H9 (cell line): ENCODE measurements at regions not wholly inside any gene's neighbourhood (a gene's known extent, or its start where the extent isn't known, plus 50 kb on each side); places are given as distances from the start of the nearest gene placed in this dataset.

Experiments used
- DNase-seq: peaks from one replicate; pipeline ENCODE4 v3.0.0-alpha.2; 2017
- H2AFZ ChIP-seq: one replicate; pipeline ENCODE4 v1.6.1; 2013; ENCODE audit warnings: mild to moderate bottlenecking, low read length, control low read depth, moderate library complexity
- H2AK5ac ChIP-seq: 2 replicates; pipeline ENCODE4 v1.6.1; 2013; ENCODE audit warnings: low read length, control low read depth, mixed read lengths; ENCODE audit not compliant: insufficient read length
- H2BK120ac ChIP-seq: one replicate; pipeline ENCODE4 v1.6.1; 2013; ENCODE audit warnings: low read depth, mild to moderate bottlenecking, low read length, control low read depth, inconsistent platforms; ENCODE audit not compliant: poor library complexity, severe bottlenecking
- H2BK12ac ChIP-seq: 2 replicates; pipeline ENCODE4 v1.6.1; 2013; ENCODE audit warnings: low read length, control low read depth, mixed read lengths, low read depth; ENCODE audit not compliant: insufficient read length
- H2BK15ac ChIP-seq: 2 replicates; pipeline ENCODE4 v1.6.1; 2013; ENCODE audit warnings: low read depth, low read length, control low read depth
- H2BK20ac ChIP-seq: one replicate; pipeline ENCODE4 v1.6.1; 2013; ENCODE audit warnings: low read depth, mild to moderate bottlenecking, low read length, control low read depth, inconsistent platforms; ENCODE audit not compliant: poor library complexity, severe bottlenecking
- H2BK5ac ChIP-seq: 2 replicates; pipeline ENCODE4 v1.6.1; 2013; ENCODE audit warnings: low read length, control low read depth, mixed read lengths; ENCODE audit not compliant: insufficient read length
- H3K14ac ChIP-seq: 2 replicates; pipeline ENCODE4 v1.6.1; 2013; ENCODE audit warnings: low read length, control low read depth; ENCODE audit not compliant: insufficient read depth
- H3K18ac ChIP-seq: 2 replicates; pipeline ENCODE4 v1.6.1; 2013; ENCODE audit warnings: low read depth, mild to moderate bottlenecking, mixed read lengths, low read length, control low read depth; ENCODE audit not compliant: insufficient read length
- H3K23ac ChIP-seq: 2 replicates; pipeline ENCODE4 v1.6.1; 2013; ENCODE audit warnings: low read length, control low read depth, mixed read lengths, low read depth; ENCODE audit not compliant: insufficient read length
- H3K23me2 ChIP-seq: 2 replicates; pipeline ENCODE4 v1.6.1; 2013; ENCODE audit warnings: low read depth, mild to moderate bottlenecking, mixed read lengths, low read length, control low read depth; ENCODE audit not compliant: insufficient read length, poor library complexity, severe bottlenecking
- H3K27ac ChIP-seq: 2 replicates; pipeline ENCODE4 v1.5.1; 2013; ENCODE audit warnings: low read length, control low read depth, mixed read lengths, low read depth; ENCODE audit not compliant: insufficient read length
- H3K27me3 ChIP-seq: 2 replicates; pipeline ENCODE4 v1.6.1; 2013; ENCODE audit warnings: low read length, control low read depth, inconsistent platforms; ENCODE audit not compliant: insufficient read depth
- H3K4ac ChIP-seq: 2 replicates; pipeline ENCODE4 v1.6.1; 2013; ENCODE audit warnings: low read depth, mild to moderate bottlenecking, control low read depth, inconsistent platforms, low read length, moderate library complexity
- H3K4me1 ChIP-seq: 2 replicates; pipeline ENCODE4 v1.6.1; 2013; ENCODE audit warnings: low read length, control low read depth, inconsistent platforms; ENCODE audit not compliant: insufficient read depth
- H3K4me2 ChIP-seq: 2 replicates; pipeline ENCODE4 v1.6.1; 2013; ENCODE audit warnings: low read length, control low read depth, mixed read lengths; ENCODE audit not compliant: insufficient read length, insufficient read depth
- H3K56ac ChIP-seq: 2 replicates; pipeline ENCODE4 v1.6.1; 2013; ENCODE audit warnings: low read depth, mild to moderate bottlenecking, mixed read lengths, low read length, control low read depth; ENCODE audit not compliant: insufficient read length
- H3K79me1 ChIP-seq: 2 replicates; pipeline ENCODE4 v1.6.1; 2013; ENCODE audit warnings: low read depth, mild to moderate bottlenecking, moderate library complexity, low read length, control low read depth, inconsistent platforms; ENCODE audit not compliant: insufficient read depth, poor library complexity, severe bottlenecking
- H3K79me2 ChIP-seq: 2 replicates; pipeline ENCODE4 v1.6.1; 2013; ENCODE audit warnings: low read length, control low read depth, inconsistent platforms; ENCODE audit not compliant: insufficient read depth
- H3K9ac ChIP-seq: 2 replicates; pipeline ENCODE4 v1.6.1; 2013; ENCODE audit warnings: low read length, control low read depth, mixed read lengths; ENCODE audit not compliant: insufficient read length; ENCODE audit errors: extremely low read depth
- H3K9me3 ChIP-seq: one replicate; pipeline ENCODE4 v1.6.1; 2013; ENCODE audit warnings: low read depth, low read length, inconsistent platforms; ENCODE audit not compliant: control insufficient read depth
- H3T11ph ChIP-seq: one replicate; pipeline ENCODE4 v1.6.1; 2013; ENCODE audit warnings: mild to moderate bottlenecking, low read length, control low read depth, inconsistent platforms
- H4K20me1 ChIP-seq: one replicate; pipeline ENCODE4 v1.6.1; 2013; ENCODE audit not compliant: control insufficient read depth, insufficient read length, insufficient read depth
- H4K5ac ChIP-seq: 2 replicates; pipeline ENCODE4 v1.6.1; 2013; ENCODE audit warnings: low read depth, mild to moderate bottlenecking, mixed read lengths, low read length, control low read depth; ENCODE audit not compliant: insufficient read length
- H4K8ac ChIP-seq: replicated peaks from 2 replicates; pipeline ENCODE4 v1.6.1; 2013; ENCODE audit warnings: low read length, control low read depth, mixed read lengths, low read depth; ENCODE audit not compliant: insufficient read length
- H4K91ac ChIP-seq: 2 replicates; pipeline ENCODE4 v1.6.1; 2013; ENCODE audit warnings: low read depth, mild to moderate bottlenecking, moderate library complexity, mixed read lengths, low read length, control low read depth; ENCODE audit not compliant: insufficient read length
- H3K27ac Mint-ChIP-seq, 3 experiments: 2 replicates in 2 of 3; 3 replicates in 1 of 3; pipeline ENCODE4 v1.8.0; 2020 to 2021; ENCODE audit warnings: mixed read lengths in 3 of 3, mild to moderate bottlenecking in 1 of 3, moderate library complexity in 1 of 3
- H3K27me3 Mint-ChIP-seq: 2 replicates; pipeline ENCODE4 v1.8.0; 2021; ENCODE audit warnings: low read depth, mild to moderate bottlenecking, moderate library complexity, mixed read lengths
- H3K36me3 Mint-ChIP-seq, 3 experiments: 2 replicates in 2 of 3; 3 replicates in 1 of 3; pipeline ENCODE4 v1.8.0; 2020 to 2021; ENCODE audit warnings: low read depth in 3 of 3, mixed read lengths in 3 of 3; ENCODE audit not compliant: insufficient read depth in 1 of 3
- H3K4me1 Mint-ChIP-seq, 2 experiments: 2 replicates each; pipeline ENCODE4 v1.8.0; 2020; ENCODE audit warnings: mixed read lengths in 2 of 2
- H3K4me3 Mint-ChIP-seq, 2 experiments: 2 replicates in 1 of 2; 3 replicates in 1 of 2; pipeline ENCODE4 v1.8.0; 2020 to 2021; ENCODE audit warnings: mild to moderate bottlenecking in 2 of 2, mixed read lengths in 2 of 2, moderate library complexity in 1 of 2
- H3K9me3 Mint-ChIP-seq, 2 experiments: 2 replicates in 1 of 2; 3 replicates in 1 of 2; pipeline ENCODE4 v1.8.0; 2020; ENCODE audit warnings: mild to moderate bottlenecking in 2 of 2, mixed read lengths in 2 of 2, moderate library complexity in 1 of 2
- WGBS: extraction: QIAGEN DNeasy Blood & Tissue Kit; methylation state at CpG from one replicate; pipeline ENCODE4 v1.1.7; 2013; ENCODE audit warnings: missing lambda C conversion rate, low lambda C conversion rate, mixed read lengths; ENCODE audit not compliant: insufficient read length; ENCODE audit errors: extremely low coverage; 5-methylcytosine and 5-hydroxymethylcytosine counted together
- TF ChIP-seq, protein P1 (sequence below): fragments of 200-600 bp; sonication (generic); conservative IDR thresholded peaks from 3 replicates; pipeline ENCODE4 v1.8.0; 2021; ENCODE audit warnings: antibody characterized with exemption, mild to moderate bottlenecking

DNA sequence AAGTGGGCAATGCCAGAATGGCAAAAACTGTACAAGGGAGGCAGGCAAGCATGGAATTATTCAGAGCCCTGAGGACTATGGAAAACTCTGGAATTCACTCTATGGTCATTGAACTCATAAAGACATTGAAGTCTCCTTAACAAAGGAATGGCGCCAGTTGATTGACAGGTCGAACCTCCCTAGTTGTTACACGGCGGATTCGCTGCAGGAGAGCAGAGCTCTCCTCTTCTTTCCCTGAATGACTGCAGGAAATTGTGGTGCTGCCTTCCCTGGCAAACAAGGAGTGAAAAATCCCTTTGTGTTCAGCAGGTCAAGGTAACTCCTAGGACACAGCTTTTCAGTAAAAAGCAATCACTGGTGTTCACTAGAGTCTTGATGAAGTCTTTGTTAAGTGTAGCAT, 732.8 kb upstream of the FRG1 start:
- DNase-seq: no peak
- Mint-ChIP-seq H3K27me3 (no peaks in the 10 kb centered on the region), H3K36me3 (no peaks in the 10 kb centered on the region; a peak in 1 of 7 replicates), H3K4me3 (no peak overlapping the region; a peak in 1 of 5 replicates), H3K27ac (no peak overlapping the region), H3K9me3 (no peaks in the 10 kb centered on the region), H3K4me1 (peaks cover 3 to 9% of the 10 kb centered on the region in 2 experiments)
- H2AFZ ChIP-seq: no peak overlapping the region
- no peak overlapping the region for H4K5ac ChIP-seq
- H3K56ac ChIP-seq: no peak overlapping the region
- no peak overlapping the region for H2BK120ac ChIP-seq
- no peaks in the 10 kb centered on the region for H4K20me1 ChIP-seq
- no peaks in the 10 kb centered on the region for H3K4me1 ChIP-seq
- no peaks in the 10 kb centered on the region for H3K9me3 ChIP-seq
- H3K9ac ChIP-seq: no peak overlapping the region
- no peak overlapping the region for H3K14ac ChIP-seq
- no peak overlapping the region for H2BK12ac ChIP-seq
- H3T11ph ChIP-seq: no peak overlapping the region
- no peak overlapping the region for H3K4me2 ChIP-seq
- H3K4ac ChIP-seq: no peak overlapping the region
- H4K91ac ChIP-seq: no peak overlapping the region
- H3K27ac ChIP-seq: no peak overlapping the region
- H3K27me3 ChIP-seq: no peaks in the 10 kb centered on the region
- no peak overlapping the region for H4K8ac ChIP-seq
- no peaks in the 10 kb centered on the region for H3K23me2 ChIP-seq
- H2AK5ac ChIP-seq: no peak overlapping the region
- H2BK20ac ChIP-seq: no peak overlapping the region
- no peak overlapping the region for H3K18ac ChIP-seq
- no CpG with 5 or more reads among the region's 5 CpGs for WGBS
- H3K79me2 ChIP-seq: no peaks in the 10 kb centered on the region
- no peak overlapping the region for H2BK15ac ChIP-seq
- H2BK5ac ChIP-seq: no peak overlapping the region
- H3K79me1 ChIP-seq: no peaks in the 10 kb centered on the region
- H3K23ac ChIP-seq: no peak overlapping the region
- TF ChIP-seq, protein P1, sequence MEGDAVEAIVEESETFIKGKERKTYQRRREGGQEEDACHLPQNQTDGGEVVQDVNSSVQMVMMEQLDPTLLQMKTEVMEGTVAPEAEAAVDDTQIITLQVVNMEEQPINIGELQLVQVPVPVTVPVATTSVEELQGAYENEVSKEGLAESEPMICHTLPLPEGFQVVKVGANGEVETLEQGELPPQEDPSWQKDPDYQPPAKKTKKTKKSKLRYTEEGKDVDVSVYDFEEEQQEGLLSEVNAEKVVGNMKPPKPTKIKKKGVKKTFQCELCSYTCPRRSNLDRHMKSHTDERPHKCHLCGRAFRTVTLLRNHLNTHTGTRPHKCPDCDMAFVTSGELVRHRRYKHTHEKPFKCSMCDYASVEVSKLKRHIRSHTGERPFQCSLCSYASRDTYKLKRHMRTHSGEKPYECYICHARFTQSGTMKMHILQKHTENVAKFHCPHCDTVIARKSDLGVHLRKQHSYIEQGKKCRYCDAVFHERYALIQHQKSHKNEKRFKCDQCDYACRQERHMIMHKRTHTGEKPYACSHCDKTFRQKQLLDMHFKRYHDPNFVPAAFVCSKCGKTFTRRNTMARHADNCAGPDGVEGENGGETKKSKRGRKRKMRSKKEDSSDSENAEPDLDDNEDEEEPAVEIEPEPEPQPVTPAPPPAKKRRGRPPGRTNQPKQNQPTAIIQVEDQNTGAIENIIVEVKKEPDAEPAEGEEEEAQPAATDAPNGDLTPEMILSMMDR: no peak
